DND-41 (cell line): ENCODE measurements at regions not wholly inside any gene's neighbourhood (a gene's known extent, or its start where the extent isn't known, plus 50 kb on each side); places are given as distances from the start of the nearest gene placed in this dataset.

Experiments used
- ATAC-seq: fragments of 200-7000 bp; cut with Tn5 transposase; 3 replicates; pipeline ENCODE4 v1.9.1; 2021; ENCODE audit warnings: low read depth; ENCODE audit not compliant: insufficient read depth
- DNase-seq: peaks from one replicate; pipeline ENCODE4 v3.0.0-alpha.2; 2020
- H2AFZ ChIP-seq: 2 replicates; pipeline ENCODE4 v1.6.0; 2012; ENCODE audit warnings: low read depth, low read length
- H3K27ac ChIP-seq: 2 replicates; pipeline ENCODE4 v1.5.1; 2012; ENCODE audit warnings: low read length, inconsistent platforms
- H3K27me3 ChIP-seq: fragments of 200-600 bp; sonication (generic); 2 replicates; pipeline ENCODE4 v1.6.0; 2012; ENCODE audit warnings: low read length, mild to moderate bottlenecking, inconsistent platforms; ENCODE audit not compliant: insufficient read depth, poor library complexity
- H3K36me3 ChIP-seq: 2 replicates; pipeline ENCODE4 v1.5.1; 2012; ENCODE audit warnings: low read length, inconsistent platforms; ENCODE audit not compliant: insufficient read depth
- H3K4me1 ChIP-seq: 2 replicates; pipeline ENCODE4 v1.5.1; 2012; ENCODE audit warnings: mild to moderate bottlenecking, low read length; ENCODE audit not compliant: insufficient read depth
- H3K4me2 ChIP-seq: 2 replicates; pipeline ENCODE4 v1.6.0; 2012; ENCODE audit warnings: mild to moderate bottlenecking, moderate library complexity, low read length, inconsistent platforms; ENCODE audit not compliant: insufficient read depth
- H3K4me3 ChIP-seq, 2 experiments: fragments of 200-600 bp in 1 of 2; shearing (Covaris generic) in 1 of 2; 2 replicates each; pipeline ENCODE4 v1.5.1; 2012 to 2016; ENCODE audit warnings: inconsistent platforms in 2 of 2, low read length in 2 of 2, mild to moderate bottlenecking in 2 of 2, low read depth in 1 of 2, moderate library complexity in 1 of 2
- H3K79me2 ChIP-seq: 2 replicates; pipeline ENCODE4 v1.6.0; 2012; ENCODE audit warnings: low read length, inconsistent platforms; ENCODE audit not compliant: insufficient read depth
- H3K9ac ChIP-seq: 2 replicates; pipeline ENCODE4 v1.6.0; 2012; ENCODE audit warnings: low read depth, mild to moderate bottlenecking, inconsistent platforms, low read length, moderate library complexity
- H3K9me3 ChIP-seq: 2 replicates; pipeline ENCODE4 v1.5.1; 2012; ENCODE audit warnings: low read length, moderate library complexity, mild to moderate bottlenecking, inconsistent platforms; ENCODE audit not compliant: insufficient read depth, severe bottlenecking
- H4K20me1 ChIP-seq: 2 replicates; pipeline ENCODE4 v1.6.0; 2012; ENCODE audit warnings: low read length; ENCODE audit not compliant: insufficient read depth
- CTCF ChIP-seq: IDR thresholded peaks from 2 replicates; pipeline ENCODE4 v1.5.1; 2012; ENCODE audit warnings: borderline replicate concordance, low read length, moderate library complexity, mild to moderate bottlenecking; ENCODE audit not compliant: poor library complexity, severe bottlenecking; ENCODE audit errors: extremely low read depth
- EZH2 ChIP-seq: IDR thresholded peaks from 3 replicates; pipeline ENCODE4 v1.6.1; 2012; ENCODE audit warnings: borderline replicate concordance, low read depth, mild to moderate bottlenecking, moderate library complexity, low read length, inconsistent platforms; ENCODE audit not compliant: severe bottlenecking

GRCh38 chr12:33795536-33795935 is 226.8 kb upstream of the ALG10 start:
- no peaks in the 10 kb centered on the region for H3K27me3 ChIP-seq
- H2AFZ ChIP-seq = no peak overlapping the region
- DNase-seq (no peak), ATAC-seq (no peak)
- no peak overlapping the region for H3K4me3 ChIP-seq
- H3K4me2 ChIP-seq = no peak overlapping the region
- no peaks in the 10 kb centered on the region for H4K20me1 ChIP-seq
- H3K79me2 ChIP-seq = no peaks in the 10 kb centered on the region
- no peak overlapping the region for H3K27ac ChIP-seq
- no peaks in the 10 kb centered on the region for H3K36me3 ChIP-seq
- no peak overlapping the region for H3K9ac ChIP-seq
- TF ChIP-seq EZH2 = no peak
- no peak for TF ChIP-seq CTCF
- no peaks in the 10 kb centered on the region for H3K9me3 ChIP-seq
- no peaks in the 10 kb centered on the region for H3K4me1 ChIP-seq

GRCh38 chr12:33813536-33813935 is 208.8 kb upstream of the ALG10 start:
- ATAC-seq = no peak

GRCh38 chr12:33817713-33818112 is 204.6 kb upstream of the ALG10 start:
- H3K36me3 ChIP-seq = no peaks in the 10 kb centered on the region
- ATAC-seq = no peak

More at GRCh38 chr12:33813536-33813935, 208.8 kb upstream of the ALG10 start:
- Histone ChIP-seq H3K27ac (no peak overlapping the region), H3K36me3 (no peaks in the 10 kb centered on the region), H4K20me1 (no peaks in the 10 kb centered on the region), H2AFZ (no peak overlapping the region), H3K9me3 (no peaks in the 10 kb centered on the region), H3K4me1 (no peaks in the 10 kb centered on the region), H3K79me2 (no peaks in the 10 kb centered on the region), H3K4me2 (no peak overlapping the region), H3K27me3 (no peaks in the 10 kb centered on the region), H3K4me3 (no peak overlapping the region), H3K9ac (no peak overlapping the region)
- no peak for TF ChIP-seq EZH2
- TF ChIP-seq CTCF = no peak
- DNase-seq = no peak

More at GRCh38 chr12:33817713-33818112, 204.6 kb upstream of the ALG10 start:
- H3K4me3 ChIP-seq = no peak overlapping the region
- H4K20me1 ChIP-seq = no peaks in the 10 kb centered on the region
- no peaks in the 10 kb centered on the region for H3K27me3 ChIP-seq
- no peak overlapping the region for H3K9ac ChIP-seq
- H3K4me2 ChIP-seq = no peak overlapping the region
- no peak for TF ChIP-seq CTCF
- no peak for TF ChIP-seq EZH2
- no peak overlapping the region for H2AFZ ChIP-seq
- H3K4me1 ChIP-seq = no peaks in the 10 kb centered on the region
- H3K27ac ChIP-seq = no peak overlapping the region
- no peaks in the 10 kb centered on the region for H3K9me3 ChIP-seq
- DNase-seq = no peak
- no peaks in the 10 kb centered on the region for H3K79me2 ChIP-seq
